Left lung (tissue), 4 donors: ENCODE measurements at regions not wholly inside any gene's neighbourhood (a gene's known extent, or its start where the extent isn't known, plus 50 kb on each side); places are given as distances from the start of the nearest gene placed in this dataset.
A peak's percentile ranks its signal among the peaks of the same experiment; 100 is the strongest.

Experiments used
- ATAC-seq: fragments of 200-7000 bp; cut with Tn5 transposase; one replicate; pipeline ENCODE4 v1.9.1; 2020; ENCODE audit warnings: moderate library complexity
- DNase-seq, 4 donors: peaks; one replicate each; pipeline ENCODE4 v3.0.0-alpha.2; 2013 to 2020
- H3K27ac ChIP-seq, 2 donors: fragments of 200-600 bp; sonication (generic) in 1 of 2; one replicate each; pipeline versions ENCODE4 v1.5.0 to v1.8.0; 2020 to 2021
- H3K27me3 ChIP-seq, 2 donors: fragments of 200-600 bp; sonication (generic) in 1 of 2; one replicate each; pipeline versions ENCODE4 v1.5.0 to v1.8.0; 2020 to 2021
- H3K36me3 ChIP-seq, 2 donors: fragments of 200-600 bp; sonication (generic) in 1 of 2; one replicate each; pipeline versions ENCODE4 v1.5.0 to v1.8.0; 2020 to 2021
- H3K4me1 ChIP-seq, 2 donors: fragments of 200-600 bp; one replicate each; pipeline ENCODE4 v1.8.0; 2021
- H3K4me3 ChIP-seq, 2 donors: fragments of 200-600 bp; sonication (generic) in 1 of 2; one replicate each; pipeline versions ENCODE4 v1.5.0 to v1.8.0; 2020 to 2021; ENCODE audit warnings: mild to moderate bottlenecking in 1 of 2
- H3K9me3 ChIP-seq, 2 donors: fragments of 200-600 bp; sonication (generic) in 1 of 2; one replicate each; pipeline versions ENCODE4 v1.5.0 to v1.8.0; 2020 to 2021
- CTCF ChIP-seq, 2 donors: fragments of 200-600 bp; sonication (generic) in 1 of 2; IDR thresholded peaks; one replicate each; pipeline versions ENCODE4 v1.5.0 to v1.8.0; 2021; ENCODE audit warnings: antibody characterized with exemption in 2 of 2
- intact Hi-C, 2 donors: fragments of 100-400 bp; cut with DNase I; formaldehyde crosslinking; loops; one replicate each; pipeline versions ENCODE4 v1.11.2 to v1.14.2; 2022
- donor health status: DM: no; HTN: yes; CAD: no.
- donor health status: DM: no; HTN: no; CAD: no.

DNA sequence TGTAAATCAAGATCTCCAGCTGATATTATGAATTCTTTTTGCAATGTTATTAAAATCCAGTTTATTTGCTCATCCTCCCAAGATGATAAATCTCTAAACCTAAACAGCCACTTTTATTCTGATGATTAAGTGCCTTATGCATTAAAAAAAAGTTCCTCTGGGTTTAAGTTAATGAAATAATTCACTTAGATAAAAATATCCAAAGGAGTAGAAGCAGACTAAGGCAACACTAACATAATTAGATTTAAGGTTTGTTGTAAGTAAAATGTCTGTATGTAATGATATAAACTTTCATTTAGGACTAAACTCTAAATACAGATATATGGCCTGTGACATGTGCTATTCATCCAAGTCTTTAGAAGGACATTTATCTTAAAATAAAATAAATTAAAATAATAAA lies 457.2 kb downstream of the TENT5A start:
- Histone ChIP-seq H3K9me3 (no peaks in the 10 kb centered on the region), H3K27me3 (no peaks in the 10 kb centered on the region), H3K4me3 (no peak overlapping the region), H3K27ac (no peak overlapping the region), H3K36me3 (no peaks in the 10 kb centered on the region), H3K4me1 (no peaks in the 10 kb centered on the region)
- TF ChIP-seq CTCF (IDR thresholded peaks at IDR 0.05) = no peak
- intact Hi-C loops = no loop called here
- no peak for ATAC-seq
- DNase-seq = no peak

DNA sequence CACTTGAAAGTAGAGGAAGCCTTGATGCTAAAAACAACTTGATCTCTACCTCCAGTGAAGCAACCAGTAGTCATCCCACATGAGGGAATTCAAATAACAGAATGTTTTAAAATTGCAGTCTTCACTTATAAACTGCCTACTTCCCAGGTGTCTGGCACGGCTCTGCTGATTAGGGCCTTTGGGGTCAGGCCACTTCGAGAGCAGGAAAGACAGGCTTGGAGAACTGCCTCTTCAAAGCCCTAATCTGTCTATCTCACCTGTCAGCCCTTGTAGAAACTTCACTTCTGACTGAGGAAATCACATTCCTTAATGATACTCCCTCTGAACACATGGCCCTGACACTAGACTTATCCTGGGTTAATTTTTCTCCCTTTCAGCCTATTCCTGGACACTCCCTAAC lies 458.6 kb downstream of the TENT5A start:
- no peak for TF ChIP-seq CTCF (IDR thresholded peaks at IDR 0.05)
- Histone ChIP-seq H3K36me3 (no peaks in the 10 kb centered on the region), H3K4me3 (no peak overlapping the region), H3K4me1 (no peaks in the 10 kb centered on the region), H3K27me3 (no peaks in the 10 kb centered on the region), H3K27ac (no peak overlapping the region), H3K9me3 (no peaks in the 10 kb centered on the region)
- ATAC-seq = no peak
- intact Hi-C loops = no loop called here
- DNase-seq = no peak

DNA sequence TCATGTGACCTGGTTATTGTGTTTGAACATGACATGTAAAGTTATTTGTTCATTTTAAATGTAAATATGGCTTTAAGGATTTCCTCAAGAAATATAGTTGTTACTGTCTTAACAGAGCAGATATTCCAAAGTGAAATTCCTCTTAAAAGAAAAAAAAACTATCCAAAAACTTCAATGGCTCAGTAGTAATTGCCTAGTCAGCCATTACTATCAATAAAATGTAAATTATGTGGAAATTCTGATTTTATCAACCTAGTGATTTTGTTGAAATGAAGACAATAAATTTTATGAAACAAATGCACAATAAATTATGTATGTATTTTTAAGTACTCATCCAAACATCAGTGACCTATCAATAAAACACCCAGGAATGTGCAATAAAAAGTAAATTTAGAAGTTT lies 463.3 kb downstream of the TENT5A start:
- intact Hi-C loops = no loop called here
- Histone ChIP-seq H3K4me3 (no peak overlapping the region), H3K9me3 (no peaks in the 10 kb centered on the region), H3K27ac (no peak overlapping the region), H3K27me3 (no peaks in the 10 kb centered on the region), H3K4me1 (no peaks in the 10 kb centered on the region), H3K36me3 (no peaks in the 10 kb centered on the region)
- no peak for TF ChIP-seq CTCF (IDR thresholded peaks at IDR 0.05)
- ATAC-seq = no peak
- DNase-seq = no peak

- H3K27ac ChIP-seq = no peak overlapping the region
- H3K4me3 ChIP-seq = no peak overlapping the region
- TF ChIP-seq CTCF (IDR thresholded peaks at IDR 0.05) = no peak
- H3K36me3 ChIP-seq = no peaks in the 10 kb centered on the region
- no peaks in the 10 kb centered on the region for H3K27me3 ChIP-seq
- intact Hi-C loops = no loop called here
- peak; percentile 23 for ATAC-seq
- DNase-seq = peak in 2 of 4 donors; percentile 0 to 17
- H3K4me1 ChIP-seq = no peaks in the 10 kb centered on the region
- peaks cover 0 to 7% of the 10 kb centered on the region in 2 donors for H3K9me3 ChIP-seq
Observed at GRCh38 chr6:81265106-81265505, 487.4 kb downstream of the TENT5A start.

- Histone ChIP-seq H3K4me1 (no peaks in the 10 kb centered on the region), H3K4me3 (no peak overlapping the region), H3K36me3 (no peaks in the 10 kb centered on the region), H3K9me3 (peaks cover 0 to 2% of the 10 kb centered on the region in 2 donors), H3K27me3 (no peaks in the 10 kb centered on the region), H3K27ac (no peak overlapping the region)
- no peak for DNase-seq
- intact Hi-C loops = no loop called here
- no peak for ATAC-seq
- no peak for TF ChIP-seq CTCF (IDR thresholded peaks at IDR 0.05)
Observed at GRCh38 chr6:81263531-81264168, 488.8 kb downstream of the TENT5A start.
